GM19328 (cell line): ENCODE measurements at regions not wholly inside any gene's neighbourhood (a gene's known extent, or its start where the extent isn't known, plus 50 kb on each side); places are given as distances from the start of the nearest gene placed in this dataset.
A peak's percentile ranks its signal among the peaks of the same experiment; 100 is the strongest.

Experiments
- ATAC-seq: cut with Tn5 transposase; IDR thresholded peaks from one replicate; pipeline ENCODE4 v1.9.1; 2021; ENCODE audit warnings: mild to moderate bottlenecking, moderate library complexity; ENCODE audit not compliant: unreplicated experiment

- no peak for ATAC-seq
Measured at GRCh38 chr4:30281986-30282385, 438.2 kb upstream of the PCDH7 start.

GRCh38 chr4:30283336-30283735, 436.8 kb upstream of the PCDH7 start:
- ATAC-seq: no peak

DNA sequence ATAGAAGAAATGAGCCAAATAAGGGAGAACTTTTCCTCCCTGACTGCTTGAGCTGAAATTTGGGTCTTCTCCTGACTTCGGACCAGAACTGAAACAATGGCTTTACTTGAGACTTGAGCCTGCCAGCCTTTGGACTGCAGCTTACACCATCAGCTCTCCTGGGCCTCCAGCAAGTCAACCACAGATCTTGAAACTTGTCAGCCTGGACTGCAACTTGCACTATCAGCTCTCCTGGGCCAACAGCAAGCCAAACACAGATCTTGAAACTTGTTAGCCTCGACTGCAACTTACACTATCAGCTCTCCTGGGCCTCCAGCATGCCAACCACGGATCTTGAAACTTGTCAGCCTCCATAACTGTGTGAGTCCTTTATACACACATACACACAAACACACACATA, 425.9 kb upstream of the PCDH7 start:
- no peak for ATAC-seq

DNA sequence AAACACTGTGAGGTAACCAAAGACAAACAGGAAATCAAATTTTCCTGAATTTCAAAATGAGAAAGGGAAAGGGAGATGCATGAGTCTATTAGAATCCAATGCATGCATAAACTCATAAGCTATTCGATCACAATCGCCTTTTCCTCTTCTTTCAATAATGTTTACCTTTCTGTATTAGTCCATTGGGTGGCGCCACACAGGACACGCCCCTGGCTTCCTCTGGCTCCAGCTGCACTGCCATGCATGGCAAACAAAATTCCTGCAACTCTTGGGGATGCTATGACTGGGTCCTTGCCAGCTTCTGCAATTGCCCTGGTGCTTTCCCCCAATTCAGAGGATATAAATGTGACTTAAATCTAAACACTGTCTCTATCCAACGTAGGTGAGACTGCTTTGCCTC, 424.5 kb upstream of the PCDH7 start:
- ATAC-seq: no peak

GRCh38 chr4:30314001-30314400, 406.2 kb upstream of the PCDH7 start:
- no peak for ATAC-seq

DNA sequence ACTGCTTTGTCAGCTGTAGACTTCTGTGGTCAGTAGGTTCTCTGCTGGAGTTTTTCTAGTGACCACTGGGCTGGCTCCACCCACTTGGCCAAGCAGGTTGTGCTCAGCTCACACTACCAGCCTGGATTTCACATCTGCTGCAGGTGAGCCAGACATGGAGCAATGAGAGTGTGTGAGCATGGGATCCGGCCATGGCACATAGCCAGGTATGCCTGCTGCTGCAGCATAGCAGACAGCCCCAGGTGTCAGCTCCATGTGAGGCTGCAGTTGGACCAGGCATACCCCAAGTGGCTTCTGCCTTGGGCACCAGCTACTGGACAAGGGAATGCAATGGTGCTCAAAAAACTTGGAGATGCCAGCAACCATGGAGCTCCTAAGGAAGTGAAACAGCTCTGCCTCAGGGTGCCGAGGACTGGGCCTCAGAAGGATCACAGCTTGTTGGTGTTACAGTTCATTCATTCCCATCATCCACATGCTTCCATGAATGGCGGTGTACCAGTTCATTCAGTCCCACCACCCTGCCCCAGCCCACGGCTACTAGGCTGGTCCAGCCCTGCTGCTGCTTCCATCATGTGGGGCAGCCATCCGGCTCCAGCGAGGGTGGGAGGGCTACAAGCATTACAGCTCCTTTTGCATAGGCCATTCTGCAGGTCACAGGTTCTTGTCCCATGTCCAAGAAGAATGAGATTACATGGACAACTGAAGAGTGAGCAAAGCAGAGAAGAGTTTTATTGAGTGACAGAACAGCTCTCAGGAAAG, 389.1 kb upstream of the PCDH7 start:
- no peak for ATAC-seq

GRCh38 chr4:30341731-30342130, 378.4 kb upstream of the PCDH7 start:
- ATAC-seq: no peak

- ATAC-seq: no peak
Measured at GRCh38 chr4:30350288-30350687, 369.9 kb upstream of the PCDH7 start.

GRCh38 chr4:30354605-30355004, 365.6 kb upstream of the PCDH7 start:
- ATAC-seq: no peak

DNA sequence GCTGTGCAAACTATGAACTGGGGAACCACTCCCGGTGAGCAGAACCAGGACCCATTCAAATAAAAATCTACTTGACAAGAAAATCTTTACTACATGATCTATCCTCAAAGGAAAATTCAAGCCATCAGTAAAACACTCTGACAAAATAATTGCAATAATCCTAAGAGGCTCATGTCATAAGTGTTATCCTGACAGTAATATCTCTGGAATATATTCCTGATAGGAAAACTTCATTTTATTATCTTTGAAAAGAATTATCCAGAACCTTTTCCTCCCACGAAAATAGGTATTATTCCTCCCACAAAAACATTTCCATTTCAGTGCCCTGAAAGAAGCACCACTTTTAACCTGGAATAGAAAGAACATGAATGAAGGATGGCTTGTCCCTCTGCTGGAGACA, 357.7 kb upstream of the PCDH7 start:
- ATAC-seq: no peak

DNA sequence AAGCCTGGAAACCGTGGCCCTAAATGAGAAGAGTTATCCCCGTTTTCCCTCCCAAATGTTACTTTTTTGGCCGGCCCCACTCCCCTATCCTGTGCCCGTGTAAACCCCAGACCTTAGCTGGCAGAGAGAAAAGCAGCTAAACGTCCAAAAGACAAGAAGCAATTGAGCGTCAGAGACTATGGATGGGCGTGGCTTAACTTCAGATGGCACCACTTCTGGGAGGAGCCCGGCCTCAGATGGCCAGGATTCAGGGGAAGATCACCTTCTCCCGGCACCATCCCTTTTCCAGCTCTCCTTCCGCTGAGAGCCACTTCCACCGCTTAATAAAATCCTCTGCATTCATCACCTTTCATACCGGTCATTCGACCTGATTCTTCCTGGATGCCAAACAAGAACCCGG, 350.1 kb upstream of the PCDH7 start:
- no peak for ATAC-seq

- peak; percentile 90 for ATAC-seq
Measured at GRCh38 chr4:30380404-30380998, 339.7 kb upstream of the PCDH7 start.

- ATAC-seq: no peak
Measured at GRCh38 chr4:30385650-30386049, 334.5 kb upstream of the PCDH7 start.

DNA sequence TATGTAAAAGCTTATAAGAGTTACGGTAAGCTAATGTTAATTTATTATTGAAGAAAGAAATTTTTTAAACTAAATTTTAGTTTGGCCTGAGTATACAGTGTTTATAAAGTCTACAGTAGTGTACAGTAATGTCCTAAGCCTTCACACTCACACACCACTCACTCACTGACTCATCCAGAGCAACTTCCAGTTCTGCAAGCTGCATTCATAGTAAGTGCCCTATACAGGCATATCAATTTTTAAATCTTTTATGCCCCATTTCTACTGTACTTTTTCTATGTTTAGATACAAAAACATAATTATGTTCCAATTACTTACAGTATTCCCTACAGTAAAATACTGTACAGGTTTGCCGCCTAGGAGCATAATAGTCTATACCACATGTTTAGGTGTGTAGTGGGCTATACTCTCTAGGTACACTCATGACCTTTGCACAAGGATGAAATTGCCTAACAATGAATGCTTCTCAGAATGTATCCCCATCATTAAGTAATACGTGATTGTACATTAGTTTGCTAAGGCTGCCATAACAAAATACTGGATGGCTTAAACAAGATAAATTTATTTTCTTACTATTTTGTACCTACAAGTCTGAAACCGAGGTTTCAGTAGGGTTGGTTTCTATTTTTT, 333.8 kb upstream of the PCDH7 start:
- no peak for ATAC-seq

GRCh38 chr4:30395902-30396301, 324.3 kb upstream of the PCDH7 start:
- ATAC-seq: no peak

DNA sequence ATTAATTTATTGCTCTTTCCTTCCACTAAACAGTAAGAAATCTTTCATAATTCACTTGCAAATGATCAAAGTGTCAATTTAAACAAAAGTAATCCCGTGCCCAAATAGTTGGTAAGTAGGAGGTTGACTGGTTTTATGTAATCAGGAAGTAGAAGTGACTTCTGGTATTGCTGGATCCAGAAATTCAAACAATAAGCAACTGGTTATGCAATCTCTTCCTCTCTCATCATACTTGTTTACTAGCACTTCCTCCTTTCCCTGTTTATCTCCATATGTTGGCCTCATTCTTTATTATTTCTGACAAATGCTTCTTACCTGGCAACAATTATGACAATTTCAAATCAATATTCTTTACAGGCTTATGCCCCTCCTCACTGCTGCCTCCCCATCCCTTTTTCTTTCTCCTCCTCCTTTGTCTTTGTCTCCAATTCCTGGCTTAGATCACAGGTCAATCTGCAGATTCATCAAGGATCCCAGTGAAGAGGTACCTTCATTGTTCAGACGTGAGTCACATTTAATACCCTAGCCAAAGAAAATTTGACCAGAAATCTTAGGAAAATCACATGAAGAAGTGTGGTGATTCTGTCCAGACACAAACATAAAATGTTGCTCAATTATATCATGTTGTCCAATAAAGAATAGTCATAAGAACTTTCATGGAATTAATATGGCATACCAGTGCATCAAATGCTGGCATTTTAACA, 323.2 kb upstream of the PCDH7 start:
- ATAC-seq: no peak

DNA sequence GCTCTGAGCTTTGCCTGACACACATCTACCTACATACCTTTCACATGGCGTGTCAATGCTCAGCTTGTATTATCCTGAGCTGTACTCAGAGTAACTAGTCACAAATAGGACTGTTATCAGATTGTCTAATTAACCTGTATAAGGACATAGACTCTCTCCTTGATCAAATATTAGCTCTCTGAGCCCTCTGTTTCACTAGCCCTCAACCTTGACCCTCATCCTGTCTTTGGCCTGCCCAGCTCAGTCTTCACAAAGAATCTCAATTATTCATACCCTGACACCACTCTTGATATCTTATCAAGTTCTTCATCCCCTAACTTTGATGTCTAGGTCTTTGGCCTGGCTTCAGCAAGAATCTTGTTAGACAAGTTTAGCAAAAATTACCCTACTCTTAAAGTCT, 320.7 kb upstream of the PCDH7 start:
- no peak for ATAC-seq

DNA sequence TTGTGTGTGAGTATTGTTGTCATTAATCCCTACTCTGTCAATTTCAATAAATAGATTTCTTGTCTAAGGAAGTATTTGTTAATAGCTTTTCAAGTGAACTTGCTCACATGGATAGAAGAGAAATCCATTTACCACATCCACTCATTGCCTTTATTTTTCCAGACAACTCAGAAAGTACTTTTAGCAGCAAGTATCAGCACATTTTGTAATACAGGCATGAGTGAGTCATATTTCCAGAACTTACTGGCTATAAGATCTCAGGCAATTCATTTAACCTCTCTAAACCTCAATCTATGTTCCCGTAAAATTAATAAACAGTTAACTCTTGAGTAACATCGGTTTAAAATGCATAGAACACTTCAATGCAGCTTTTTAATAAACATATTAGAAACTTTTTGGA, 317.9 kb upstream of the PCDH7 start:
- ATAC-seq: no peak

GRCh38 chr4:30413915-30414314, 306.3 kb upstream of the PCDH7 start:
- ATAC-seq: no peak

GRCh38 chr4:30416547-30416946, 303.6 kb upstream of the PCDH7 start:
- ATAC-seq: no peak

- no peak for ATAC-seq
Measured at GRCh38 chr4:30427932-30428331, 292.2 kb upstream of the PCDH7 start.
